Heart right ventricle (tissue), 16 donors: ENCODE measurements at regions not wholly inside any gene's neighbourhood (a gene's known extent, or its start where the extent isn't known, plus 50 kb on each side); places are given as distances from the start of the nearest gene placed in this dataset.
A peak's percentile ranks its signal among the peaks of the same experiment; 100 is the strongest.

Experiments
- ATAC-seq, 8 donors: fragments of 200-7000 bp; cut with Tn5 transposase; one replicate each; pipeline ENCODE4 v1.9.1; 2020; ENCODE audit warnings: mild to moderate bottlenecking in 8 of 8, moderate library complexity in 8 of 8, moderate number of reproducible peaks in 1 of 8
- DNase-seq, 2 donors: peaks; one replicate each; pipeline ENCODE4 v3.0.0-alpha.2; 2020
- H3K27ac ChIP-seq, 10 donors: fragments of 200-600 bp; sonication (generic) in 2 of 10; one replicate each; pipeline versions ENCODE4 v1.5.0 to v1.8.0; 2020 to 2022; ENCODE audit warnings: mild to moderate bottlenecking in 3 of 10
- H3K27me3 ChIP-seq, 7 donors: fragments of 200-600 bp; one replicate each; pipeline ENCODE4 v1.8.0; 2021 to 2022; ENCODE audit warnings: mild to moderate bottlenecking in 2 of 7
- H3K36me3 ChIP-seq, 9 donors: fragments of 200-600 bp; sonication (generic) in 1 of 9; one replicate each; pipeline versions ENCODE4 v1.5.0 to v1.8.0; 2020 to 2022; ENCODE audit warnings: mild to moderate bottlenecking in 2 of 9
- H3K4me1 ChIP-seq, 9 donors: fragments of 200-600 bp; sonication (generic) in 1 of 9; one replicate each; pipeline versions ENCODE4 v1.5.0 to v1.8.0; 2020 to 2022; ENCODE audit warnings: mild to moderate bottlenecking in 4 of 9
- H3K4me3 ChIP-seq, 10 donors: fragments of 200-600 bp; sonication (generic) in 2 of 10; one replicate each; pipeline versions ENCODE4 v1.5.0 to v1.8.0; 2020 to 2022; ENCODE audit warnings: mild to moderate bottlenecking in 7 of 10, moderate library complexity in 2 of 10
- H3K9me3 ChIP-seq, 11 donors: fragments of 200-600 bp in 10 of 11; sonication (generic) in 2 of 11; one replicate each; pipeline versions ENCODE4 v1.5.0 to v1.8.0; 2013 to 2022; ENCODE audit warnings: mild to moderate bottlenecking in 2 of 11, control low read depth in 1 of 11, moderate library complexity in 1 of 11
- WGBS, 2 donors: extraction: QIAGEN DNeasy Blood & Tissue Kit; methylation state at CpG; one replicate each; pipeline ENCODE4 v1.1.7; 2013; ENCODE audit warnings: inconsistent platforms in 1 of 2; 5-methylcytosine and 5-hydroxymethylcytosine counted together
- intact Hi-C, 10 donors: fragments of 100-400 bp; cut with DNase I; formaldehyde crosslinking; loops; one replicate each; pipeline versions ENCODE4 v1.11.1 to v1.14.2; 2022
- TF ChIP-seq, protein P1 (sequence below), 9 donors: fragments of 200-600 bp; sonication (generic) in 2 of 9; IDR thresholded peaks; one replicate each; pipeline versions ENCODE4 v1.5.0 to v1.8.0; 2021 to 2022; ENCODE audit warnings: antibody characterized with exemption in 9 of 9, mild to moderate bottlenecking in 5 of 9, moderate library complexity in 1 of 9
- donor health status: Arrhythmogenic right ventricular cardiomyopathy.
- donor health status: ischemic (EF 13 %, LVEDD 7.1; RV severe dilation, severe dysfunction).
- donor health status: healthy with polysubstance abuse.
- donor health status: DM: no; HTN: yes; CAD: no.
- donor health status: DM: no; HTN: no; CAD: no.
- donor health status: ischemic (EF 25% LVEDD 6.9; RV normal size, moderate dysfunction).
- donor health status: ischemic (EF 25% LVEDD 5.7; RV mildly dilated, moderate dysfunction).
- donor health status: healthy.
- donor health status: DM: yes; HTN: yes; CAD: no.
- donor health status: Ischemic cardiomyopathy.
- donor health status: ischemic (EF 35%, LVEDD 5.7; RV mildly dilated, moderate dysfunction).
- donor health status: nonischemic (EF 11% LVEDD 7.7; RV severe dilation, severe dysfunction).
- donor health status: DM: yes; HTN: yes; CAD: no.
- donor health status: PGD.
- donor health status: ischemic (EF 29% LVEDD 5.4; RV normal size, mild dysfunction).
- donor health status: nonischemic (EF 23%, LVEDD 6.1; RV moderate dilation, normal function).

DNA sequence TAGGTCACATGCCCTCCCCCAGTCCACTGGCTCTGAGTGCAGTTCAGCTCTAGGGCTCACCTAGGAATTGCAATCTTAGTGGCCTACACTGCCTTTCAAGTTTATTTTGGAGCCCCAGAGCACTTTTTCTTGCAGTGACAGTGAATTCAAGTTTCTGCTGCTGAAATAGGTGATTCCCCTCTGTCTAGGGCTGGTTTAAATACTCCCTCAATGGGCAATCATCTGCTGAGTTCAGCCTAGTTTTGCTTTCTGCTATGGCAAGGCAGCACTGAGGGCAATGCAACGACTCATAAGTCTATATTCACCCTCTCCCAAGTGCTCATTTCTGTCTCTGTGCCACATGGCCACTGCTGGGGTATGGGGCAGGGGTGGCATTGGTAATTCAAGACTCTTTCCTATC lies 472.6 kb upstream of the RGS18 start:
- Histone ChIP-seq H3K36me3 (no peaks in the 10 kb centered on the region), H3K4me1 (no peaks in the 10 kb centered on the region), H3K4me3 (no peak overlapping the region), H3K27ac (no peak overlapping the region), H3K9me3 (peaks cover 0 to 6% (median 0%) of the 10 kb centered on the region in 11 donors), H3K27me3 (no peaks in the 10 kb centered on the region)
- TF ChIP-seq, protein P1, sequence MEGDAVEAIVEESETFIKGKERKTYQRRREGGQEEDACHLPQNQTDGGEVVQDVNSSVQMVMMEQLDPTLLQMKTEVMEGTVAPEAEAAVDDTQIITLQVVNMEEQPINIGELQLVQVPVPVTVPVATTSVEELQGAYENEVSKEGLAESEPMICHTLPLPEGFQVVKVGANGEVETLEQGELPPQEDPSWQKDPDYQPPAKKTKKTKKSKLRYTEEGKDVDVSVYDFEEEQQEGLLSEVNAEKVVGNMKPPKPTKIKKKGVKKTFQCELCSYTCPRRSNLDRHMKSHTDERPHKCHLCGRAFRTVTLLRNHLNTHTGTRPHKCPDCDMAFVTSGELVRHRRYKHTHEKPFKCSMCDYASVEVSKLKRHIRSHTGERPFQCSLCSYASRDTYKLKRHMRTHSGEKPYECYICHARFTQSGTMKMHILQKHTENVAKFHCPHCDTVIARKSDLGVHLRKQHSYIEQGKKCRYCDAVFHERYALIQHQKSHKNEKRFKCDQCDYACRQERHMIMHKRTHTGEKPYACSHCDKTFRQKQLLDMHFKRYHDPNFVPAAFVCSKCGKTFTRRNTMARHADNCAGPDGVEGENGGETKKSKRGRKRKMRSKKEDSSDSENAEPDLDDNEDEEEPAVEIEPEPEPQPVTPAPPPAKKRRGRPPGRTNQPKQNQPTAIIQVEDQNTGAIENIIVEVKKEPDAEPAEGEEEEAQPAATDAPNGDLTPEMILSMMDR (IDR thresholded peaks at IDR 0.05), result no peak
- 70 to 74% methylated on average over 1 of the region's 1 CpG for WGBS, 2 donors
- ATAC-seq, result no peak
- intact Hi-C loops, result no loop called here
- no peak for DNase-seq

DNA sequence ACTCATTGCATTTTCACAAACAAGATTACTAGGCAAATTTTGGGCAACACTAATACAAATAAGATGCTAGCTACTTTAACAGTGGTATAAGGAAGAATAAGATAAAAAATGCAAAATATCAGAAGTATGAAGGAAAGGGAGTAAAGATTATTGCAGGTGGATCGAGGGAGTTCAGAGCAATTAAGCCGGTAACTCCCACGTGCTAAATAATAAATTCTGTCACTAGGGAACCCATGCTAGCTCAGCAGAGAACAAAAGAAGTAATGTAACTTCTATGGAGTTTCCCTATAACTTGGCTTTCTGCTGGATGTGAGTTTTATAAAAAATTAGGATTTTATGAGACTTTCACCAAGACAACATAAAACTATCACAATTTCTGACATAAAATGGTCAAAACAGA lies 470.5 kb upstream of the RGS18 start:
- H3K27ac ChIP-seq, result no peak overlapping the region
- WGBS, 2 donors, result 55 to 72% methylated on average over 3 of the region's 3 CpGs
- no peaks in the 10 kb centered on the region for H3K27me3 ChIP-seq
- TF ChIP-seq, protein P1 (IDR thresholded peaks at IDR 0.05), result no peak
- no peak overlapping the region for H3K4me3 ChIP-seq
- no peaks in the 10 kb centered on the region for H3K4me1 ChIP-seq
- intact Hi-C loops, result no loop called here
- ATAC-seq, result no peak
- no peak for DNase-seq
- no peaks in the 10 kb centered on the region for H3K36me3 ChIP-seq
- peaks cover 0 to 8% (median 0%) of the 10 kb centered on the region in 11 donors for H3K9me3 ChIP-seq

DNA sequence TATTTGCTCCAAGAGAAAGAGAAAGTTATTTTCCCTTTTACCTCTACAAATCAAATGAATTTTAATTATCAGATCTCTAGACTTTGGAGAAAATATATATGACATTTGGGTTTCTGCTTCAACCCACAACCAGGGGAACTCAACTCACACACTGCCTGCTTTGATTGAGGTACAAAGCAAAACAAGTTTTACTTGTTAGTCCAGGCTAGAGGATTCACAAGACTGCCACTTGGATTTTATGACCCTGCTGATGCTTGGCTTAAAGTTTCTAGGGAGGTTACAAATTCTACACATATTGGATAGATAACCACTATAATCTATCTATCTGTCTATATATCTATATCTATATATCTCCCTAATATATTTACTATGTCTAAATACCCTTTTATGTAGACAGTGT lies 467.3 kb upstream of the RGS18 start:
- no peak overlapping the region for H3K4me3 ChIP-seq
- TF ChIP-seq, protein P1 (IDR thresholded peaks at IDR 0.05), result no peak
- DNase-seq, result no peak
- H3K27me3 ChIP-seq, result no peaks in the 10 kb centered on the region
- H3K9me3 ChIP-seq, result peaks cover 0 to 13% (median 0%) of the 10 kb centered on the region in 11 donors
- ATAC-seq, result no peak
- H3K27ac ChIP-seq, result no peak overlapping the region
- H3K4me1 ChIP-seq, result no peaks in the 10 kb centered on the region
- no peaks in the 10 kb centered on the region for H3K36me3 ChIP-seq
- intact Hi-C loops, result no loop called here

GRCh38 chr1:191693797-191694196 lies 464.5 kb upstream of the RGS18 start:
- TF ChIP-seq, protein P1 (IDR thresholded peaks at IDR 0.05), result no peak
- no peak overlapping the region for H3K27ac ChIP-seq
- no peaks in the 10 kb centered on the region for H3K36me3 ChIP-seq
- no peak overlapping the region for H3K4me3 ChIP-seq
- no peaks in the 10 kb centered on the region for H3K27me3 ChIP-seq
- DNase-seq (no peak), ATAC-seq (no peak)
- intact Hi-C loops, result no loop called here
- H3K9me3 ChIP-seq, result peaks cover 0 to 13% (median 0%) of the 10 kb centered on the region in 11 donors
- whole genome bisulfite sequencing, 2 donors, result 81 to 85% methylated on average over 4 of the region's 4 CpGs
- H3K4me1 ChIP-seq, result no peaks in the 10 kb centered on the region

- Histone ChIP-seq H3K27me3 (no peaks in the 10 kb centered on the region), H3K4me1 (no peaks in the 10 kb centered on the region), H3K27ac (no peak overlapping the region), H3K4me3 (no peak overlapping the region), H3K36me3 (no peaks in the 10 kb centered on the region), H3K9me3 (peaks cover 0 to 13% (median 0%) of the 10 kb centered on the region in 11 donors)
- ATAC-seq, result peak in 1 of 8 donors; percentile 55
- TF ChIP-seq, protein P1 (IDR thresholded peaks at IDR 0.05), result no peak
- intact Hi-C loops, result no loop called here
- no peak for DNase-seq
- 60 to 69% methylated on average over 2 of the region's 2 CpGs for WGBS, 2 donors
Observed at GRCh38 chr1:191695865-191696264, 462.4 kb upstream of the RGS18 start.
